ENCODE measurements at regions not wholly inside any gene's neighbourhood (a gene's known extent, or its start where the extent isn't known, plus 50 kb on each side); places are given as distances from the start of the nearest gene placed in this dataset.

DNA sequence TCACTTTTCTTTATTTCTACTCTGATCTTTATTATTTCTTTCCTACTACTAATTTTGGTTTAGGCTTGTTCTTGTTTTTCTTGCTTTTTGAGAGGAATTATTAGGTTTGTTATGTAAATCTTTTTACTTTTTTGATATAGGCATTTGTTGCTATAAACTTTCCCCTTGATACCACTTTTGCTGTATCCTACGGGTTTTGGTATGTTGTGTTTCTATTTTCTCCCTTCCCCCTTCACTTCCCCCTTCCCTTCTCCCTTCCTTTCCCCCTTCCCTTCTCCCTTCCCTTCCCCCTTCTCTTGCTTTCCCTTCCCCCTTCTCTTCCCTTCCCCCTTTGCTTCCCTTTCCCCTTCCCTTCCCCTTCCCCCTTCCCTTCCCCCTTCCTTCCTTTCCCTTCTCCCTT is 529.6 kb downstream of the RAB38 start:
- H3K4me3 ChIP-seq: no peak overlapping the region
- intact Hi-C loops (cut with DNase I; ENCODE audit: low total_unique reads): no loop called here
- no peaks in the 10 kb centered on the region for H3K27me3 ChIP-seq
- no peaks in the 10 kb centered on the region for H3K36me3 ChIP-seq
- H3K27ac ChIP-seq: no peak overlapping the region
- H3K9me3 ChIP-seq: no peaks in the 10 kb centered on the region
- no peak for TF ChIP-seq CTCF (IDR thresholded peaks at IDR 0.05)
- DNase-seq: no peak
- no peaks in the 10 kb centered on the region for H3K4me1 ChIP-seq

GRCh38 chr11:87639753-87640364 is 535.4 kb downstream of the RAB38 start:
- no peaks in the 10 kb centered on the region for H3K36me3 ChIP-seq
- H3K4me3 ChIP-seq: no peak overlapping the region
- no peak for TF ChIP-seq CTCF (IDR thresholded peaks at IDR 0.05)
- no peak overlapping the region for H3K27ac ChIP-seq
- intact Hi-C loops (cut with DNase I; ENCODE audit: low total_unique reads): no loop called here
- DNase-seq: no peak
- H3K4me1 ChIP-seq: no peaks in the 10 kb centered on the region
- H3K27me3 ChIP-seq: no peaks in the 10 kb centered on the region
- no peaks in the 10 kb centered on the region for H3K9me3 ChIP-seq

DNA sequence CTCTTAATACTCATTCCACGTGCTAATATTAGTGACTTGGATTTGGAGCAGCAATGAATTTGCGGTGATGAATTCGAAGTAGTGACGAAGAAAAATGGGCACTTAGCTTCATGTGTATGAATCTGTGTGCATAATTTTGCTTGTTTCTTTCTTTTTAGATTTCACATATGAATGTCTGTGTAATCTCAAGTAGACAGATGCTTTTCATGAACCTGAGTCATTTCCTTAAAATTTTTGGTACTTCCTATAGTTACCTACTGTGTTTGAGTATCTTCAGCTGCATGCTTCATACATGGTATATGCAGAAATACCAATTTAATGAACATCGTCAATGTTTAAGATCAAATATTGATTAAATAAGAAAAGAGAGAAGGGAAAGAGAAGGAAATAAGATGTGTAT is 540.2 kb downstream of the RAB38 start:
- no peak for DNase-seq
- TF ChIP-seq CTCF (IDR thresholded peaks at IDR 0.05): no peak
- no peaks in the 10 kb centered on the region for H3K9me3 ChIP-seq
- H3K27me3 ChIP-seq: no peaks in the 10 kb centered on the region
- H3K4me1 ChIP-seq: no peaks in the 10 kb centered on the region
- no peak overlapping the region for H3K4me3 ChIP-seq
- intact Hi-C loops (cut with DNase I; ENCODE audit: low total_unique reads): no loop called here
- no peaks in the 10 kb centered on the region for H3K36me3 ChIP-seq
- H3K27ac ChIP-seq: no peak overlapping the region

DNA sequence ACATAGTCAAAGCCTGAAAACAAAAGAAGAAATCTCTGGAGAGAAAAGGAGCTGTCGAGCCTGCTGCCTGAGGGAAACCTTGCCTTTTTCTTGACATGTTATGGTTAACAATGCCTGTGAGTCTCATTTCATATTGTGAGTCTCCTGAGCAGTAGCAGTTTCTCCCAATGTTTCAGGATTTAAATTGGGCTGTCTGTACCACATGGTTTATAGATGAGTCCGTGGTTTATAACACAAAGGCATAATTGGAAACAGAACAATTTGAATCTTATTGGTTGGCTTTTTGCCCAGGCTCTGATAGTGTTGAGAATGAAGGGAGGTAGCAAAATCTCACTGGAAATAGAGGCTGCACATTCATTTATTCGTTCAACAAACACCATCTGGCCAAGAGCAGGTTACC is 540.9 kb downstream of the RAB38 start:
- TF ChIP-seq CTCF (IDR thresholded peaks at IDR 0.05): no peak
- no peaks in the 10 kb centered on the region for H3K36me3 ChIP-seq
- H3K27ac ChIP-seq: no peak overlapping the region
- intact Hi-C loops (cut with DNase I; ENCODE audit: low total_unique reads): no loop called here
- no peaks in the 10 kb centered on the region for H3K27me3 ChIP-seq
- H3K4me1 ChIP-seq: no peaks in the 10 kb centered on the region
- DNase-seq: no peak
- H3K4me3 ChIP-seq: no peak overlapping the region
- H3K9me3 ChIP-seq: no peaks in the 10 kb centered on the region

DNA sequence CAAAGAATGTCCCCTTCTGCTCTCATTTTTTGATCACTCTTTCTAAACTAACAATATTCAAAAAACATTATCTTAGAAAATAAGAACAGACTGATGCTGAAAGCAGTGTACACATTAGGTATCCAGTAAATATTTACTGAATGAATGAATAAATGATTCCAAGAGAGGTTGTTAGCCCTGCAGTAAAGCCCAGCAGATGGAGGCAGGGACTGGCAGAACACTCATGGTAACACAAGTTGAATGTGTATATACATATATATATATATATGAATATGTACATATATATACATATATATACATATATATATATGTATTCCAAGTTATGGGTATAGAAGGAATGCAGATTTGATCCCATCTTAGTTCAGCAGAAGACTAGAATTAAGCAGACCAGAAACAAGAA is 546.3 kb downstream of the RAB38 start:
- intact Hi-C loops (cut with DNase I; ENCODE audit: low total_unique reads): no loop called here

More for the DNA sequence above, 546.3 kb downstream of the RAB38 start:
- no peak for TF ChIP-seq CTCF (IDR thresholded peaks at IDR 0.05)
- Histone ChIP-seq H3K36me3 (no peaks in the 10 kb centered on the region), H3K4me1 (no peaks in the 10 kb centered on the region), H3K27me3 (no peaks in the 10 kb centered on the region), H3K9me3 (peaks cover 0 to 4% (median 0%) of the 10 kb centered on the region in 3 donors), H3K4me3 (no peak overlapping the region), H3K27ac (no peak overlapping the region)
- no peak for DNase-seq

All from tibial artery (tissue), 4 donors.